Karpas-422 (cell line): ENCODE measurements at regions not wholly inside any gene's neighbourhood (a gene's known extent, or its start where the extent isn't known, plus 50 kb on each side); places are given as distances from the start of the nearest gene placed in this dataset.

Experiments
- DNase-seq: peaks from one replicate; pipeline ENCODE4 v3.0.0-alpha.2; 2015
- H2AFZ ChIP-seq: fragments of 200-600 bp; sonication (generic); 2 replicates; pipeline ENCODE4 v1.6.1; 2014; ENCODE audit warnings: antibody characterized with exemption, low read length, mixed read lengths
- H3K27ac ChIP-seq: fragments of 200-600 bp; sonication (generic); 2 replicates; pipeline ENCODE4 v1.5.1; 2014; ENCODE audit warnings: mild to moderate bottlenecking, low read length, moderate library complexity
- H3K27me3 ChIP-seq: fragments of 200-600 bp; sonication (generic); 2 replicates; pipeline ENCODE4 v1.6.1; 2014; ENCODE audit warnings: low read length, mixed read lengths
- H3K36me3 ChIP-seq: fragments of 200-600 bp; sonication (generic); 2 replicates; pipeline ENCODE4 v1.6.1; 2014; ENCODE audit warnings: low read length, mixed read lengths; ENCODE audit not compliant: insufficient read depth
- H3K4me1 ChIP-seq: fragments of 200-600 bp; sonication (generic); 2 replicates; pipeline ENCODE4 v1.6.1; 2014; ENCODE audit warnings: mild to moderate bottlenecking, low read length, mixed read lengths
- H3K4me2 ChIP-seq: fragments of 200-600 bp; sonication (generic); 2 replicates; pipeline ENCODE4 v1.6.1; 2014; ENCODE audit warnings: low read length, low read depth, mild to moderate bottlenecking; ENCODE audit not compliant: poor library complexity, severe bottlenecking
- H3K4me3 ChIP-seq: fragments of 200-600 bp; sonication (generic); 2 replicates; pipeline ENCODE4 v1.5.1; 2014; ENCODE audit warnings: mild to moderate bottlenecking, antibody characterized with exemption, low read length, mixed read lengths
- H3K79me2 ChIP-seq: fragments of 200-600 bp; sonication (generic); 2 replicates; pipeline ENCODE4 v1.6.1; 2014; ENCODE audit warnings: mild to moderate bottlenecking, low read length, mixed read lengths
- H3K9ac ChIP-seq: fragments of 200-600 bp; sonication (generic); 2 replicates; pipeline ENCODE4 v1.6.0; 2014; ENCODE audit warnings: low read length
- H3K9me2 ChIP-seq: fragments of 200-600 bp; sonication (generic), shearing (Covaris generic); replicated peaks from 2 replicates; pipeline ENCODE4 v1.6.0; 2014; ENCODE audit warnings: mild to moderate bottlenecking, low read length, moderate library complexity; ENCODE audit not compliant: insufficient read depth
- H3K9me3 ChIP-seq: fragments of 300-700, 200-600 bp; sonication (generic); 2 replicates; pipeline ENCODE4 v1.6.1; 2014; ENCODE audit warnings: low read length, mixed read lengths
- H4K20me1 ChIP-seq: fragments of 200-600 bp; sonication (generic); 2 replicates; pipeline ENCODE4 v1.6.1; 2014; ENCODE audit warnings: mild to moderate bottlenecking, antibody characterized with exemption, low read length, low read depth; ENCODE audit not compliant: insufficient read depth

DNA sequence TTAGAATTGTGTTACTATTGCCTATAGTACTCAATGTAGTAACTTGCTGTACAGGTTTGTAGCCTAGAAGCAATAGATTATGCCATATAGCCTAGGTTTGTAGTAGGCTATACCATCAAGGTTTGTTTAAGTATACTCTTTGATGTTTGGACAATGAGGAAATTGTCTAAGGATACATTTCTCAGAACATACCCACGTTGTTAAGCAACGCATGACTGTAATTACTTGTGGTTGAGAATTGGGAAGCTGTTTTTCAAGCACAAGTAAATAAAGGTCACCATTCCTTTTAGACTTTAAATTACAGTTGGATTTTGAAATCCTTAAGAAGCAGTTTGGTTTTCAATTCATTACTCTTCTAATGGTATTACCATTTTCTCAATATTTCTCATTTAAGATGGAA, 89.8 kb upstream of the KCNH7 start:
- Histone ChIP-seq H2AFZ (no peak overlapping the region), H3K36me3 (no peaks in the 10 kb centered on the region), H3K9me2 (no peaks in the 10 kb centered on the region), H3K27ac (no peak overlapping the region), H4K20me1 (no peaks in the 10 kb centered on the region), H3K27me3 (no peaks in the 10 kb centered on the region), H3K9me3 (peaks cover 11% of the 10 kb centered on the region), H3K4me2 (no peak overlapping the region), H3K9ac (no peak overlapping the region), H3K4me1 (no peaks in the 10 kb centered on the region), H3K79me2 (no peaks in the 10 kb centered on the region), H3K4me3 (no peak overlapping the region)
- no peak for DNase-seq

GRCh38 chr2:162926907-162927306, 88.3 kb upstream of the KCNH7 start:
- Histone ChIP-seq H3K36me3 (no peaks in the 10 kb centered on the region), H3K4me1 (no peaks in the 10 kb centered on the region), H3K4me2 (no peak overlapping the region), H3K79me2 (no peaks in the 10 kb centered on the region), H3K9me3 (peaks cover 11% of the 10 kb centered on the region), H3K9me2 (no peaks in the 10 kb centered on the region), H3K27me3 (no peaks in the 10 kb centered on the region), H2AFZ (no peak overlapping the region), H3K9ac (no peak overlapping the region), H3K27ac (no peak overlapping the region), H3K4me3 (no peak overlapping the region), H4K20me1 (no peaks in the 10 kb centered on the region)
- DNase-seq, result no peak

DNA sequence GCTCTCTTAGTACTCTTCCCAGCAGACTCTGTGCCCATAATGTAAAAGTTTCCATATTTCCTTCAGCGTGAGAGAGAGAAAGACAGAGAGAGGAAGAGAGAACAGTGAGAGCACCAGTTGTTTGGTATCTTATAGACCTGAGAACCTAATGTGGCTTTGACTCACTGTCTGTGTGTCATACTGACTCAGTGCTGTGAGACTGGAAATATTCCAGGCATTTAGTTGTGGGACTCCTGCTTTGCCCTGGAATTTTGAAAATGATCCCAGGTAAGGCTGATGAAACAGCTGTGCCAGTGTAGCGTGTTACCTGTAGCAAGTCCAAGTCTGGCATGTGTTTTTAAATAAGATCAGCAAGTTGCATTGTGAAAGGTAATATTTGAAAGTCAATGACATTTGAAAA, 87.9 kb upstream of the KCNH7 start:
- H3K4me2 ChIP-seq, result no peak overlapping the region

GRCh38 chr2:162925595-162925994, 87.0 kb upstream of the KCNH7 start:
- H3K9me3 ChIP-seq, result peaks cover 11% of the 10 kb centered on the region
- no peak overlapping the region for H3K9ac ChIP-seq
- H3K27ac ChIP-seq, result no peak overlapping the region
- no peaks in the 10 kb centered on the region for H3K36me3 ChIP-seq
- H3K27me3 ChIP-seq, result no peaks in the 10 kb centered on the region
- no peaks in the 10 kb centered on the region for H3K79me2 ChIP-seq
- no peaks in the 10 kb centered on the region for H3K4me1 ChIP-seq
- H3K4me3 ChIP-seq, result no peak overlapping the region
- H3K9me2 ChIP-seq, result no peaks in the 10 kb centered on the region
- no peak overlapping the region for H3K4me2 ChIP-seq
- no peak for DNase-seq
- H4K20me1 ChIP-seq, result no peaks in the 10 kb centered on the region
- no peak overlapping the region for H2AFZ ChIP-seq

More for the DNA sequence above, 87.9 kb upstream of the KCNH7 start:
- Histone ChIP-seq H2AFZ (no peak overlapping the region), H3K9me3 (peaks cover 11% of the 10 kb centered on the region), H3K4me3 (no peak overlapping the region), H3K4me1 (no peaks in the 10 kb centered on the region), H4K20me1 (no peaks in the 10 kb centered on the region), H3K9ac (no peak overlapping the region), H3K9me2 (no peaks in the 10 kb centered on the region), H3K79me2 (no peaks in the 10 kb centered on the region), H3K36me3 (no peaks in the 10 kb centered on the region), H3K27ac (no peak overlapping the region), H3K27me3 (no peaks in the 10 kb centered on the region)
- no peak for DNase-seq

DNA sequence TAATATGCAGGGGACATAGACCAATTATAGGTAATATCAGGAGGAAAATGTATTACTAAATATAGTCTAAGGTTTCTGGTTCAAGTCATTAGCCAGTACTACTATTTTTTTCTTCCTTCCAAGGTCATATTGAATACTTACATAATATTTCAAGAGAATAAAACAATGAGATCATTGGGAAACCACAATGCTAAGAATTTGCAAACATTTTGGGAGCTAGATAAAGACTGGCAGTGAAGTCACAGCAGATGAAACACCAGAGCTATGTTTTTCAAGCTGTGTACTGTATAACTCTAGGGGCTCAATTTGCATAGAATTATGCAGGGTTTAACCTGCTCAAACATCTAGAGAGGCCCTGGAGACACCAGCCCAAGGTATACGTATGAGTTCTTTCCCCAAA, 80.5 kb upstream of the KCNH7 start:
- Histone ChIP-seq H3K4me3 (no peak overlapping the region), H3K79me2 (no peaks in the 10 kb centered on the region), H3K27ac (no peak overlapping the region), H3K36me3 (no peaks in the 10 kb centered on the region), H3K4me2 (no peak overlapping the region), H3K9ac (no peak overlapping the region), H3K9me2 (no peaks in the 10 kb centered on the region), H3K27me3 (no peaks in the 10 kb centered on the region), H2AFZ (no peak overlapping the region), H4K20me1 (no peaks in the 10 kb centered on the region), H3K9me3 (peaks cover 11% of the 10 kb centered on the region), H3K4me1 (no peaks in the 10 kb centered on the region)
- no peak for DNase-seq

DNA sequence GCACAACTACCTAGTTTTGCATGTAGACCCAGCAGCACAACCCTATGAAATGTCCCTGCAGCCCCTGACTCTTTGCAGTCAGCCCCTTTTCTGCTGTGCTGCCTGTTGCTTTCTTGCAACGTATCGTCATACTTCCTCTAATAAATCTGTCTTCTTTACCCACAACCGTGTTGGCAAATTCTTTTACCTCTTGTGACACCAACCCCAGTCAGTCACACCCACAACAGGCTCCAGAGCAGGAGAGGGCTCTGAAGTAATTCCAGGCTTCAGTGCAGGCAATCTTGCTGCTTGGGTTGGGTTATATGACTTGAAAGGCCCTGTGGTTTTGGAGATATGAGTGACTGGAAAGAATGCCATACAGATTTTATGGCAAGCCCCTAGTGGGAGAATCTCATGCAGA, 79.1 kb upstream of the KCNH7 start:
- peaks cover 11% of the 10 kb centered on the region for H3K9me3 ChIP-seq
- DNase-seq, result no peak
- H3K79me2 ChIP-seq, result no peaks in the 10 kb centered on the region

GRCh38 chr2:162916286-162916801, 77.8 kb upstream of the KCNH7 start:
- peaks cover 11% of the 10 kb centered on the region for H3K9me3 ChIP-seq
- H3K9ac ChIP-seq, result no peak overlapping the region
- no peak overlapping the region for H3K27ac ChIP-seq
- no peaks in the 10 kb centered on the region for H3K27me3 ChIP-seq
- DNase-seq, result no peak
- no peak overlapping the region for H3K4me2 ChIP-seq
- H3K9me2 ChIP-seq, result no peaks in the 10 kb centered on the region
- no peaks in the 10 kb centered on the region for H4K20me1 ChIP-seq
- H3K79me2 ChIP-seq, result no peaks in the 10 kb centered on the region
- H3K4me3 ChIP-seq, result no peak overlapping the region
- no peak overlapping the region for H2AFZ ChIP-seq
- H3K36me3 ChIP-seq, result no peaks in the 10 kb centered on the region
- no peaks in the 10 kb centered on the region for H3K4me1 ChIP-seq

More for the DNA sequence above, 79.1 kb upstream of the KCNH7 start:
- H3K9ac ChIP-seq, result no peak overlapping the region
- no peak overlapping the region for H3K27ac ChIP-seq
- no peaks in the 10 kb centered on the region for H3K9me2 ChIP-seq
- no peak overlapping the region for H2AFZ ChIP-seq
- H3K4me2 ChIP-seq, result no peak overlapping the region
- no peaks in the 10 kb centered on the region for H3K36me3 ChIP-seq
- H3K27me3 ChIP-seq, result no peaks in the 10 kb centered on the region
- no peaks in the 10 kb centered on the region for H4K20me1 ChIP-seq
- H3K4me1 ChIP-seq, result no peaks in the 10 kb centered on the region
- no peak overlapping the region for H3K4me3 ChIP-seq

GRCh38 chr2:162915858-162916257, 77.3 kb upstream of the KCNH7 start:
- H3K36me3 ChIP-seq, result no peaks in the 10 kb centered on the region
- no peaks in the 10 kb centered on the region for H3K4me1 ChIP-seq
- no peak overlapping the region for H2AFZ ChIP-seq
- DNase-seq, result no peak
- H3K4me3 ChIP-seq, result no peak overlapping the region
- H3K27ac ChIP-seq, result no peak overlapping the region
- H3K27me3 ChIP-seq, result no peaks in the 10 kb centered on the region
- peaks cover 14% of the 10 kb centered on the region for H3K9me3 ChIP-seq
- no peak overlapping the region for H3K4me2 ChIP-seq
- H4K20me1 ChIP-seq, result no peaks in the 10 kb centered on the region
- no peak overlapping the region for H3K9ac ChIP-seq
- no peaks in the 10 kb centered on the region for H3K9me2 ChIP-seq
- no peaks in the 10 kb centered on the region for H3K79me2 ChIP-seq

- peaks cover 22% of the 10 kb centered on the region for H3K9me3 ChIP-seq
- no peak overlapping the region for H3K4me2 ChIP-seq
- no peaks in the 10 kb centered on the region for H4K20me1 ChIP-seq
- no peaks in the 10 kb centered on the region for H3K4me1 ChIP-seq
- H3K4me3 ChIP-seq, result no peak overlapping the region
- H3K9ac ChIP-seq, result no peak overlapping the region
- H3K36me3 ChIP-seq, result no peaks in the 10 kb centered on the region
- no peak for DNase-seq
- H3K27me3 ChIP-seq, result no peaks in the 10 kb centered on the region
- H3K27ac ChIP-seq, result no peak overlapping the region
- no peaks in the 10 kb centered on the region for H3K9me2 ChIP-seq
- H2AFZ ChIP-seq, result no peak overlapping the region
- no peaks in the 10 kb centered on the region for H3K79me2 ChIP-seq
These were observed 75.6 kb upstream of the KCNH7 start for GRCh38 chr2:162914161-162914560.
